ENCODE measurements at regions not wholly inside any gene's neighbourhood (a gene's known extent, or its start where the extent isn't known, plus 50 kb on each side); places are given as distances from the start of the nearest gene placed in this dataset.

DNA sequence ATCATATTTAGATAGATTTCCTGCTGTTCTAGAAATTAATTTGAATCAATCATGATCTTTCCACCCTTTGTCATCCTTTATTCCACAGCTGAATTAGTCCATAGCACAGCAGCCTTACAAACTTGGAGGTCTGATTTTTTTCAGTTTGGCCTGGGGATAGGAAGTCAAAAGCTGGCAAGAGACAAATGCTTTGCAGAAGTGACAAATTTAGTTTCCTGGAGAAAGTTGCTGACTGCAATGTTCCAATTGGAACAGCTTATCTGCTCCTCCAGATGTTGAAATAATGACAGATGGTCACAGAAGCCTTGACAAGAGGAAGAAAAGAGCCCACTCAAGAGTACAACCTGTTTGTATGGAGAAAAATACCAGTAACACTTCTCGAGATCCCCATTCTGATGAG is 1276.1 kb upstream of the CDH8 start:
- Histone ChIP-seq H3K4me3 (ENCODE audit: low read depth in 1 of 2, low read length in 2 of 2) (no peak overlapping the region), H3K9me3 (ENCODE audit: control insufficient read depth in 1 of 2, low read length in 2 of 2) (no peaks in the 10 kb centered on the region), H3K36me3 (ENCODE audit: control insufficient read depth in 1 of 2, insufficient read depth in 2 of 2, low read length in 2 of 2) (no peaks in the 10 kb centered on the region), H3K4me1 (ENCODE audit: control insufficient read depth in 1 of 2, insufficient read depth in 2 of 2, low read length in 2 of 2) (no peaks in the 10 kb centered on the region), H3K27ac (ENCODE audit: low read depth, low read length) (no peak overlapping the region), H3K27me3 (ENCODE audit: control insufficient read depth in 1 of 2, insufficient read depth in 2 of 2, low read length in 2 of 2) (no peaks in the 10 kb centered on the region), H3K9ac (ENCODE audit: low read depth in 1 of 2, low read length in 2 of 2) (no peak overlapping the region)

DNA sequence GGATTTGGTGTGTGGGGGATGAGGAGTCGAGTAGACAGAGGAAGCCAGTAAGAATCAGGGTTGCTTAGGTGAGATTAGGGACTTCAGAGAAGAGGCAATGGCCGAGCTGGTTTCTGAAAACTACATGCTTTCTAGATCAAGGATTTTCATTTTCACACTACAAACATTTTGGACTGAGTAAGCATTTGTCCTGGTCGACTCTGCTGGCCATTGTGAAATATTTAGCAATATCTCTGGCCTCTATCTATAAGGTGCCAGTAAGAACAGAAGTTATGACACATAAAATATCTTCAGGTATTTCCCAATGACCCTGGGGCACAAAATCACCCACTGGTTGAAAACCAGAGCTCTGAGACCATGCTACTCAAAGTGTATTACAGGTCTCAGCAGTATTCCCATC is 1275.1 kb upstream of the CDH8 start:
- Histone ChIP-seq H3K27ac (ENCODE audit: low read depth, low read length) (no peak overlapping the region), H3K27me3 (ENCODE audit: control insufficient read depth in 1 of 2, insufficient read depth in 2 of 2, low read length in 2 of 2) (no peaks in the 10 kb centered on the region), H3K9ac (ENCODE audit: low read depth in 1 of 2, low read length in 2 of 2) (no peak overlapping the region)

DNA sequence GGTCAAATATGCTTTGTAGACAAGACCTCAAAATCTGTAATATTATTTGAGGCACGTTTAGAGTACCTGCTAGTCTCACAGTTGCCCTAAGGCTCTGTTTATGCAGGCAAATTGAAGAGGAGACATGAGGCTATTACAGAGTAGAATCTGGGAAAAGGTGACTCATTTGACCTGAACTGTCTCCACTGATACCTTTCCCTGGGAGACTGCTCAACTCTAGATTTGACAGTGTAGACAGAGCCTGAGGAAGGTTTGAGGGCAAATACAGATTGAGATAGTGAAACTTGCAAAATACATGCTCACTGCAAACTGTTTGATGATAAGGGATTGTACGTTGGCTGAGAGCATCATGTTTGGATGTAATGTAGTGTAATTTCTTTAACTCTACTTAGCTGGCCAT is 1266.6 kb upstream of the CDH8 start:
- Histone ChIP-seq H3K36me3 (ENCODE audit: control insufficient read depth in 1 of 2, insufficient read depth in 2 of 2, low read length in 2 of 2) (no peaks in the 10 kb centered on the region), H3K4me1 (ENCODE audit: control insufficient read depth in 1 of 2, insufficient read depth in 2 of 2, low read length in 2 of 2) (no peaks in the 10 kb centered on the region), H3K9ac (ENCODE audit: low read depth in 1 of 2, low read length in 2 of 2) (no peak overlapping the region), H3K9me3 (ENCODE audit: control insufficient read depth in 1 of 2, low read length in 2 of 2) (no peaks in the 10 kb centered on the region), H3K27me3 (ENCODE audit: control insufficient read depth in 1 of 2, insufficient read depth in 2 of 2, low read length in 2 of 2) (no peaks in the 10 kb centered on the region), H3K27ac (ENCODE audit: low read depth, low read length) (no peak overlapping the region), H3K4me3 (ENCODE audit: low read depth in 1 of 2, low read length in 2 of 2) (no peak overlapping the region)

More for the DNA sequence above, 1275.1 kb upstream of the CDH8 start:
- H3K9me3 ChIP-seq (ENCODE audit: control insufficient read depth in 1 of 2, low read length in 2 of 2): no peaks in the 10 kb centered on the region
- H3K36me3 ChIP-seq (ENCODE audit: control insufficient read depth in 1 of 2, insufficient read depth in 2 of 2, low read length in 2 of 2): no peaks in the 10 kb centered on the region
- H3K4me1 ChIP-seq (ENCODE audit: control insufficient read depth in 1 of 2, insufficient read depth in 2 of 2, low read length in 2 of 2): no peaks in the 10 kb centered on the region
- H3K4me3 ChIP-seq (ENCODE audit: low read depth in 1 of 2, low read length in 2 of 2): no peak overlapping the region

DNA sequence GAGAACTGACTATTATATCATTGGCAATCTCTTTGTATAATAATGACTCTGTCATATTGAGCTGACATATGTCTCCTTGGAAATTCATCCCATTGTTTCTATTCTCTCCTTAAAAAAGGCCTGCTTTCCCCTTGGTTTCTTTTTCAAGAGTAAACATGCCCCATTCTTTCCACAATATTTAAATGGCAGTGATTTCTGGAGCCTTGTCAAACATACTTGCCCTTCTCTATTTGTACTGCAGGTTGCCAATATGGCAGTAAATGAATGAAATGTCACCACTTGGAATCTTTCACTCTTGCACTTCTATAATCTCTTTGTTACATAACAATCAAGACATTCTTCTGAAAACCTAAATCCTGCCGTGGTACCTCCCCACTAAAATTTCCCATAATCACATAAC is 1265.1 kb upstream of the CDH8 start:
- no peaks in the 10 kb centered on the region for H3K4me1 ChIP-seq (ENCODE audit: control insufficient read depth in 1 of 2, insufficient read depth in 2 of 2, low read length in 2 of 2)
- no peaks in the 10 kb centered on the region for H3K27me3 ChIP-seq (ENCODE audit: control insufficient read depth in 1 of 2, insufficient read depth in 2 of 2, low read length in 2 of 2)
- no peak overlapping the region for H3K9ac ChIP-seq (ENCODE audit: low read depth in 1 of 2, low read length in 2 of 2)

DNA sequence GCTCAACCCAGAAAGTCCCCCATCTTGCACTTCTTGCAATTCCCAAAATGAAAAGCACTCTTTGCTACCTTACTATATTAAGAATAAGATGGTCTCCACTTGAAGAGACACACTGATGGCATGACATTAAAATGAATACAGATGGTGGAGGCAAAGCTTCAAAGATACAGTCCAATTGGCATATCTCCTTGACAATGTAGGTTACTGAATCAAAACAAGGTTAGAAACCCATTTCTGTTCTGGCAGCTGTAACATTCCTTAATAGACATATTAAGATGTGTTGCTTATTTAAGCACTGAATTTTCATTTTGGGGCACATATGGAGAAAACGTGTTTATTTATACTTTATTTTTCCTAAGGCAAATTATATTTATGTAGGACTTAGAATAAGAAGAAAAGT is 1262.8 kb upstream of the CDH8 start:
- H3K4me3 ChIP-seq (ENCODE audit: low read depth in 1 of 2, low read length in 2 of 2): no peak overlapping the region
- H3K27ac ChIP-seq (ENCODE audit: low read depth, low read length): no peak overlapping the region
- no peaks in the 10 kb centered on the region for H3K27me3 ChIP-seq (ENCODE audit: control insufficient read depth in 1 of 2, insufficient read depth in 2 of 2, low read length in 2 of 2)
- no peak overlapping the region for H3K9ac ChIP-seq (ENCODE audit: low read depth in 1 of 2, low read length in 2 of 2)
- no peaks in the 10 kb centered on the region for H3K4me1 ChIP-seq (ENCODE audit: control insufficient read depth in 1 of 2, insufficient read depth in 2 of 2, low read length in 2 of 2)
- no peaks in the 10 kb centered on the region for H3K36me3 ChIP-seq (ENCODE audit: control insufficient read depth in 1 of 2, insufficient read depth in 2 of 2, low read length in 2 of 2)
- no peaks in the 10 kb centered on the region for H3K9me3 ChIP-seq (ENCODE audit: control insufficient read depth in 1 of 2, low read length in 2 of 2)

More for the DNA sequence above, 1265.1 kb upstream of the CDH8 start:
- no peaks in the 10 kb centered on the region for H3K9me3 ChIP-seq (ENCODE audit: control insufficient read depth in 1 of 2, low read length in 2 of 2)
- H3K27ac ChIP-seq (ENCODE audit: low read depth, low read length): no peak overlapping the region
- H3K36me3 ChIP-seq (ENCODE audit: control insufficient read depth in 1 of 2, insufficient read depth in 2 of 2, low read length in 2 of 2): no peaks in the 10 kb centered on the region
- no peak overlapping the region for H3K4me3 ChIP-seq (ENCODE audit: low read depth in 1 of 2, low read length in 2 of 2)

DNA sequence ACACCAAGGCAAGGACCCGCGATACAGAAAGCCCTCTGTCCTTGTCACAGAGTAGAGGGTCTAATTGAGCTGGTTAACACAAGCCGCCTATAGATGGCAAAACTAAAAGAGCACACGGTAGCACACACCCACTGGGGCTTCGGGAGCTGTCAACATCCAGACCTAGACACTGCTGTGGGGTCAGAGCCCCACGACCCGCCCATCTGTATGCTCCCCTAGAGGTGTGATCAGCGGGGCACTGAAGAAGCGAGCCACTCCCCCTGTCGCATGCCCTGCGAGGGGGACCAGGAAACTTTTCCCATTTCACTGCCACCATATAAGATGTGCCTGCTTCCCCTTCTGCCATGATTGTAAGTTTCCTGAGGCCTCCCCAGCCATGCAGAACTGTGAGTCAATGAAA is 1255.8 kb upstream of the CDH8 start:
- no peaks in the 10 kb centered on the region for H3K27me3 ChIP-seq (ENCODE audit: control insufficient read depth in 1 of 2, insufficient read depth in 2 of 2, low read length in 2 of 2)
- no peaks in the 10 kb centered on the region for H3K36me3 ChIP-seq (ENCODE audit: control insufficient read depth in 1 of 2, insufficient read depth in 2 of 2, low read length in 2 of 2)
- no peak overlapping the region for H3K9ac ChIP-seq (ENCODE audit: low read depth in 1 of 2, low read length in 2 of 2)
- H3K4me3 ChIP-seq (ENCODE audit: low read depth in 1 of 2, low read length in 2 of 2): no peak overlapping the region
- no peak overlapping the region for H3K27ac ChIP-seq (ENCODE audit: low read depth, low read length)
- no peaks in the 10 kb centered on the region for H3K4me1 ChIP-seq (ENCODE audit: control insufficient read depth in 1 of 2, insufficient read depth in 2 of 2, low read length in 2 of 2)
- no peaks in the 10 kb centered on the region for H3K9me3 ChIP-seq (ENCODE audit: control insufficient read depth in 1 of 2, low read length in 2 of 2)

DNA sequence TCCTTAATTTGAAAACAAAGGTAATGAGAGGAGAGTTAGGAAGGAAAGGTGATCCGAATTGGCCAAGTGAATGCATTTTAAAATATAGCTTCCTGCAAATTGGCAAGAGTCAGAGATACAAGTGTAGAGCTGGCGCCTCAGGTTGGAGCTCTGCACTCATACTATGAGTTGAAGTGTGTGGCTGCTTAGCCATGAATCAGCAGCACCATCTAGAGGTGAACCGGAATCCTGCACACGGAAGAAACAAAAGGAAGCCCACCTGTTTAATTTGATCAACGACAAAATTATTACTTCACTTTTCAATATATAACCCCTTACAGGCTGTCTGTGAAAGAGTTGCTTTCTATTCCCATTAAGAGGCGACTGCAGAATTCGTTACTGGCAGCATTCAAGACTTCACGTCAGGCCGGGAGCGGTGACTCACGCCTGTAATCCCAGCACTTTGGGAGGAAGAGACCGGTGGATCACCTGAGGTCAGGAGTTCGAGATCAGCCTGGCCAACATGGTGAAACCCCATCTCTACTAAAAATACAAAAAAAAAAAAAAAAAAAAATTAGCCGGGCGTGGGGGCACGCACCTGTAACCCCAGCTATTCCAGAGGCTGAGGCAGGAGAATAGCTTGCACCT is 1253.7 kb upstream of the CDH8 start:
- H3K4me1 ChIP-seq (ENCODE audit: control insufficient read depth in 1 of 2, insufficient read depth in 2 of 2, low read length in 2 of 2): no peaks in the 10 kb centered on the region
- no peaks in the 10 kb centered on the region for H3K27me3 ChIP-seq (ENCODE audit: control insufficient read depth in 1 of 2, insufficient read depth in 2 of 2, low read length in 2 of 2)
- H3K9ac ChIP-seq (ENCODE audit: low read depth in 1 of 2, low read length in 2 of 2): no peak overlapping the region
- no peak overlapping the region for H3K27ac ChIP-seq (ENCODE audit: low read depth, low read length)
- no peak overlapping the region for H3K4me3 ChIP-seq (ENCODE audit: low read depth in 1 of 2, low read length in 2 of 2)
- no peaks in the 10 kb centered on the region for H3K9me3 ChIP-seq (ENCODE audit: control insufficient read depth in 1 of 2, low read length in 2 of 2)
- no peaks in the 10 kb centered on the region for H3K36me3 ChIP-seq (ENCODE audit: control insufficient read depth in 1 of 2, insufficient read depth in 2 of 2, low read length in 2 of 2)

DNA sequence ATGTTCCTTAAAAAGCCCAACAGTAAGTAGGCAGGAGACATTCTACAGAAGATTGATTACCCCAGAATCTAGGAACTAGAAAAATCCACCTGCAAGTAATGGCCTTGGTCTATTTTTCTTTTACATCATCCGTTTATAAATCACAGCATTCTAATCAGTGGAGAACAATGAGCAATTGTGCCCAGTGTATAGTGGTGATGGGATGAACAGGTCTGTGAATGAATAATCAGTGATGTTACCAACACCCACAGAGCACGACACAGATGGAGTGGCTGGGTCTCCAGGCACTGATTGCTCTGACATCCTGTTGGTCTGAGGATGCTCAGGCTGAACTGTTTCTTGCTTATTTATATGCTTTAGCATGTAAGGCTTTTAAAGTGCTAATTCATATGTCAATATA is 1251.2 kb upstream of the CDH8 start:
- no peaks in the 10 kb centered on the region for H3K36me3 ChIP-seq (ENCODE audit: control insufficient read depth in 1 of 2, insufficient read depth in 2 of 2, low read length in 2 of 2)
- no peaks in the 10 kb centered on the region for H3K9me3 ChIP-seq (ENCODE audit: control insufficient read depth in 1 of 2, low read length in 2 of 2)
- no peaks in the 10 kb centered on the region for H3K27me3 ChIP-seq (ENCODE audit: control insufficient read depth in 1 of 2, insufficient read depth in 2 of 2, low read length in 2 of 2)
- H3K27ac ChIP-seq (ENCODE audit: low read depth, low read length): no peak overlapping the region
- H3K9ac ChIP-seq (ENCODE audit: low read depth in 1 of 2, low read length in 2 of 2): no peak overlapping the region
- no peak overlapping the region for H3K4me3 ChIP-seq (ENCODE audit: low read depth in 1 of 2, low read length in 2 of 2)
- H3K4me1 ChIP-seq (ENCODE audit: control insufficient read depth in 1 of 2, insufficient read depth in 2 of 2, low read length in 2 of 2): no peaks in the 10 kb centered on the region

DNA sequence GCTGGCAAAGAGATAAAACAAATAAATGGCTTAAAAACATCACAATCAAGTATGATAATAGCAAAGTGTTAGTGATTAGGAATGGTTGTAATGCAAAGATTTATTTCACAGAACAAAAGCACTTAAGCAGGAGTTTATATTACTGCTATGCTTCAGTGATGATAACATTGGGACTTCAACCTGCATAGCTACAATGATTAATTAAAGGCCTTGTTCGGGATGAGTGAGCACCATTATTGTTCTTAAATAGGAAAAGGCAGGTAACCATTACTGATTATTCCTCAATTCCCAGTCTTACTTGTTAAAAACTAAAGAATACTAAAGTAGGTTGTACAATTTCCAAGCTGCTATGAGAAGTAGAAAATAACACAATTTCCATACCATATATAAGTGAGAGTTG is 1247.5 kb upstream of the CDH8 start:
- no peaks in the 10 kb centered on the region for H3K9me3 ChIP-seq (ENCODE audit: control insufficient read depth in 1 of 2, low read length in 2 of 2)
- no peak overlapping the region for H3K9ac ChIP-seq (ENCODE audit: low read depth in 1 of 2, low read length in 2 of 2)
- H3K4me1 ChIP-seq (ENCODE audit: control insufficient read depth in 1 of 2, insufficient read depth in 2 of 2, low read length in 2 of 2): no peaks in the 10 kb centered on the region
- H3K4me3 ChIP-seq (ENCODE audit: low read depth in 1 of 2, low read length in 2 of 2): no peak overlapping the region
- H3K36me3 ChIP-seq (ENCODE audit: control insufficient read depth in 1 of 2, insufficient read depth in 2 of 2, low read length in 2 of 2): no peaks in the 10 kb centered on the region
- H3K27ac ChIP-seq (ENCODE audit: low read depth, low read length): no peak overlapping the region
- no peaks in the 10 kb centered on the region for H3K27me3 ChIP-seq (ENCODE audit: control insufficient read depth in 1 of 2, insufficient read depth in 2 of 2, low read length in 2 of 2)

DNA sequence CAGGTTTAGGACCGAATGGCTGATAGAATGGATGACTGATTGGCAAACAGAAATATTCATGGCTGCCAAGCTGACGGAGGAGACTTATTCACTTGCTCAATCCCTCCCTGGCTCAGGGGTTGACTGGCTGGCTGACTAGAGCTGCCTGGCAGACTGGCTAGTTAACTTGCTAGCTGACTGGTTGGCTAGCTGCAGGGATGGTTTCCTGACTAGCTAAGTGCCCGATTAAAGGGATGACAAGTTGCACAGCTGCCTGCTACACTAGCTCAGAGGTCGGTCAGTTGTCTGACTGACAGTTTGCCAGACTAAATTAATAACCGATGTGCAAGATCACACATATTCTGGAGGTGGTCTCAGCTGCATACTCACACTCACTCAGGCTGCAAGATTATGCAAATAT is 1208.4 kb upstream of the CDH8 start:
- H3K36me3 ChIP-seq (ENCODE audit: control insufficient read depth in 1 of 2, insufficient read depth in 2 of 2, low read length in 2 of 2): no peaks in the 10 kb centered on the region
- H3K4me1 ChIP-seq (ENCODE audit: control insufficient read depth in 1 of 2, insufficient read depth in 2 of 2, low read length in 2 of 2): no peaks in the 10 kb centered on the region
- H3K27me3 ChIP-seq (ENCODE audit: control insufficient read depth in 1 of 2, insufficient read depth in 2 of 2, low read length in 2 of 2): no peaks in the 10 kb centered on the region
- no peak overlapping the region for H3K27ac ChIP-seq (ENCODE audit: low read depth, low read length)
- no peak overlapping the region for H3K9ac ChIP-seq (ENCODE audit: low read depth in 1 of 2, low read length in 2 of 2)
- no peak overlapping the region for H3K4me3 ChIP-seq (ENCODE audit: low read depth in 1 of 2, low read length in 2 of 2)
- H3K9me3 ChIP-seq (ENCODE audit: control insufficient read depth in 1 of 2, low read length in 2 of 2): no peaks in the 10 kb centered on the region

DNA sequence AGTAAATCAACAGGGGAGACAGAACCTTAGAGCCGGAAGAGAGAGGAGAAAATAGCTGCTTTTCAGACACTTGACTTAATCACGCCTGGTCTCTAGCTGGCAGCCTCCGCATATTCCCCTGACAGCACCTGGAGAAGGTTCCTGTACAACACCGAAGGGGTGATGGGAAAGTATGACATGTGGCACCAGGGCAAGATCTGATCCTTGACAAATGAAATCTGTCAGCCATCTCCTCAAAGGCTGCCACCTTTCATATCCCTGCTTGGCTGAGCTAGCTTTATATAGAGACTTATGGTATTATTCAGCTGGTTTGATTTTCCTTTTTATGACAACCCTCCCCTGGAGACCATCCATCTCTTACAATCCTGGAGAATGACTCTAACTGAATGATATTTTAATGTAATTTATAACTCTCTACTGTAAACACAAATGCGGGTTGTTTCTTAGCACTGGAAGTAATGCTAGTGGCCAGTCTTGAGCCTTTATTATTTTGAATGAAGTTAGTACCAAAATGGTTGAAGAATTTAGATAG is 1205.3 kb upstream of the CDH8 start:
- peaks cover 0 to 6% of the 10 kb centered on the region in 2 donors for H3K9me3 ChIP-seq (ENCODE audit: control insufficient read depth in 1 of 2, low read length in 2 of 2)
- no peaks in the 10 kb centered on the region for H3K36me3 ChIP-seq (ENCODE audit: control insufficient read depth in 1 of 2, insufficient read depth in 2 of 2, low read length in 2 of 2)
- no peaks in the 10 kb centered on the region for H3K4me1 ChIP-seq (ENCODE audit: control insufficient read depth in 1 of 2, insufficient read depth in 2 of 2, low read length in 2 of 2)
- H3K4me3 ChIP-seq (ENCODE audit: low read depth in 1 of 2, low read length in 2 of 2): no peak overlapping the region
- no peaks in the 10 kb centered on the region for H3K27me3 ChIP-seq (ENCODE audit: control insufficient read depth in 1 of 2, insufficient read depth in 2 of 2, low read length in 2 of 2)
- no peak overlapping the region for H3K27ac ChIP-seq (ENCODE audit: low read depth, low read length)
- H3K9ac ChIP-seq (ENCODE audit: low read depth in 1 of 2, low read length in 2 of 2): no peak overlapping the region
